ENCODE measurements at regions not wholly inside any gene's neighbourhood (a gene's known extent, or its start where the extent isn't known, plus 50 kb on each side); places are given as distances from the start of the nearest gene placed in this dataset.
"Not testable (repeated sequence)": the region's sequence is repeated elsewhere in the genome, so short reads cannot be mapped to it uniquely, and the experiment has no call there.

DNA sequence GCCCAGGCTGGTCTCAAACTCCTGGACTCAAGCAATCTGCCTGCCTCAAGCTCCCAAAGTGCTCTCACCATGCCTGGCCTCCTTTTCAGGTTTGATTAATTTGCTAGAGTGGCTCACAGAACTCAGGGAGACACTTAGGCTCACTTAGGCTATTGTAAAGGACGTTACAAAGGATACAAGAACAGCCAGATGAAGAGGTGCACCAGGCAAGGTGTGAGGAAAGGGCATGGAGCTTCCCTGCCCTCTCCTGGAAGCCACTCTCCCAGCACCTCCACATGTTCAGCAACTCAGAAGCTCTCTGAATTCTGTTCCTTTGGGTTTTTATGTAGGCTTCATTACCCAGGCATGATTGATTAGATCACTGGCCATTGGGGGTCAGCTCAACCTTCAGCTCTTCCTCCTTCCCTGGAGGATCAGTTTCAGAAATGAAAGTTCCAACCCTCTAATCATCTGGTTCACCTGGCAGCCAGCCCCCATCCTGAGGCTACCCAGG is 78.7 kb upstream of the RGPD5 start:
- DNase-seq: no peak
- Histone ChIP-seq H3K79me2 (ENCODE audit: low read length) (no peaks in the 10 kb centered on the region), H3K9me2 (replicated peaks; ENCODE audit: insufficient read depth, low read length) (no peaks in the 10 kb centered on the region), H3K9me3 (replicated peaks; ENCODE audit: insufficient read depth, low read length) (no peaks in the 10 kb centered on the region), H3K4me1 (ENCODE audit: low read length) (no peaks in the 10 kb centered on the region), H3K4me3 (ENCODE audit: low read length) (no peak overlapping the region), H3K27ac (ENCODE audit: low read length) (no peak overlapping the region), H3K27me3 (replicated peaks; ENCODE audit: insufficient read depth, low read length) (no peaks in the 10 kb centered on the region), H2AFZ (ENCODE audit: low read length) (no peak overlapping the region), H4K20me1 (ENCODE audit: insufficient read depth, low read length) (no peaks in the 10 kb centered on the region), H3K4me2 (ENCODE audit: low read depth, low read length) (no peak overlapping the region), H3K9ac (ENCODE audit: low read length) (no peak overlapping the region), H3F3A (ENCODE audit: insufficient read depth, low read length) (0 out of 2 replicates have a peak, but pooled peaks cover 4% of the 10 kb centered on the region), H3K36me3 (replicated peaks; ENCODE audit: insufficient read depth, low read length) (no peaks in the 10 kb centered on the region)
- no peak for TF ChIP-seq EZH2 (optimal IDR thresholded peaks at IDR 0.05; ENCODE audit: low read depth, low read length)
- TF ChIP-seq, protein P1, sequence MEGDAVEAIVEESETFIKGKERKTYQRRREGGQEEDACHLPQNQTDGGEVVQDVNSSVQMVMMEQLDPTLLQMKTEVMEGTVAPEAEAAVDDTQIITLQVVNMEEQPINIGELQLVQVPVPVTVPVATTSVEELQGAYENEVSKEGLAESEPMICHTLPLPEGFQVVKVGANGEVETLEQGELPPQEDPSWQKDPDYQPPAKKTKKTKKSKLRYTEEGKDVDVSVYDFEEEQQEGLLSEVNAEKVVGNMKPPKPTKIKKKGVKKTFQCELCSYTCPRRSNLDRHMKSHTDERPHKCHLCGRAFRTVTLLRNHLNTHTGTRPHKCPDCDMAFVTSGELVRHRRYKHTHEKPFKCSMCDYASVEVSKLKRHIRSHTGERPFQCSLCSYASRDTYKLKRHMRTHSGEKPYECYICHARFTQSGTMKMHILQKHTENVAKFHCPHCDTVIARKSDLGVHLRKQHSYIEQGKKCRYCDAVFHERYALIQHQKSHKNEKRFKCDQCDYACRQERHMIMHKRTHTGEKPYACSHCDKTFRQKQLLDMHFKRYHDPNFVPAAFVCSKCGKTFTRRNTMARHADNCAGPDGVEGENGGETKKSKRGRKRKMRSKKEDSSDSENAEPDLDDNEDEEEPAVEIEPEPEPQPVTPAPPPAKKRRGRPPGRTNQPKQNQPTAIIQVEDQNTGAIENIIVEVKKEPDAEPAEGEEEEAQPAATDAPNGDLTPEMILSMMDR (IDR thresholded peaks at IDR 0.05; ENCODE audit: low read length): peak; percentile 28; the same call in 1 of the 2 replicates
- TF ChIP-seq EZH2phosphoT487 (IDR thresholded peaks at IDR 0.05; ENCODE audit: low read length): no peak

DNA sequence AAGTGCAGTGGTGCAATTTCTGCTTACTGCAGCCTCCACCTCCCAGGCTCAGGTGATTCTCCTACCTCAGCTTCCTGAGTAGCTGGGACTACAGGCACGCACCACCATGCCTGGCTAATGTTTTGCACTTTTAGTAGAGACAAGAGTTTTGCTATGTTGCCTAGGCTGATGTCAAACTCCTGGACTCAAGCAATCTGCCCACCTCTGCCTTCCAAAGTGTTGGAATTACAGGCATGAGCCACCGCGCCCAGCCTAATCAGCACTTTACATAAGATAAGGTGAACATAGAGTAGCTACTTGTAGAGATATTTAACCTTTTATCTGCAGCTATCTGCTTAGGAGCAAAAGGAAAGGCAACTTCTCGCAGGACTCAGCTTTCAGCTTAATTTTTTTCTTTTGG is 77.5 kb upstream of the RGPD5 start:
- not testable (repeated sequence) for H3K9me3 ChIP-seq (replicated peaks; ENCODE audit: insufficient read depth, low read length); H2AFZ ChIP-seq (ENCODE audit: low read length); H3K79me2 ChIP-seq (ENCODE audit: low read length); DNase-seq; H3K27ac ChIP-seq (ENCODE audit: low read length); H3K36me3 ChIP-seq (replicated peaks; ENCODE audit: insufficient read depth, low read length); H3F3A ChIP-seq (ENCODE audit: insufficient read depth, low read length); H3K4me2 ChIP-seq (ENCODE audit: low read depth, low read length); H3K9me2 ChIP-seq (replicated peaks; ENCODE audit: insufficient read depth, low read length); H3K9ac ChIP-seq (ENCODE audit: low read length); H4K20me1 ChIP-seq (ENCODE audit: insufficient read depth, low read length); H3K27me3 ChIP-seq (replicated peaks; ENCODE audit: insufficient read depth, low read length); H3K4me1 ChIP-seq (ENCODE audit: low read length); H3K4me3 ChIP-seq (ENCODE audit: low read length)

DNA sequence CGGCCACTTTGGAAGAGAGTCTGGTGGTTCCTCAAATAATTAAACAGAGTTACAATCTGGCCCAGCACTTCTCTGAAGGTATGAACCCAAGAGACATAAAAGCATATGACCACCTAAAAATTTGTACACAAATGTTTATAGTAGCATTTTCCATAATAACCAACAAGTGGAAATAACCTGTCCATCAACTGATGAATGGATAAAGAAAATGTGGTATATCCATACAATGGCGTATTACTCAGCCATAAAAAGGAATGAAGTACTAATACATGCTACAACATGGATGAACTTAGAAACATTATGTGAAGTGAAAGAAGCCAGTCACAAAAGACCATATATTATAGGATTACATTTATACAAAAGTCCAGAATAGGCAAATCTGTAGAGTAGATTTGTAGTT is 76.0 kb upstream of the RGPD5 start:
- Histone ChIP-seq H3K9ac (ENCODE audit: low read length) (no peak overlapping the region), H3K79me2 (ENCODE audit: low read length) (no peaks in the 10 kb centered on the region), H4K20me1 (ENCODE audit: insufficient read depth, low read length) (no peaks in the 10 kb centered on the region), H3F3A (ENCODE audit: insufficient read depth, low read length) (0 out of 2 replicates have a peak, but pooled peaks cover 7% of the 10 kb centered on the region), H3K27me3 (replicated peaks; ENCODE audit: insufficient read depth, low read length) (no peaks in the 10 kb centered on the region), H3K9me2 (replicated peaks; ENCODE audit: insufficient read depth, low read length) (no peaks in the 10 kb centered on the region), H3K4me2 (ENCODE audit: low read depth, low read length) (no peak overlapping the region), H2AFZ (ENCODE audit: low read length) (no peak overlapping the region), H3K4me1 (ENCODE audit: low read length) (peaks cover 6% of the 10 kb centered on the region; the same call in 1 of the 2 replicates), H3K27ac (ENCODE audit: low read length) (no peak overlapping the region), H3K4me3 (ENCODE audit: low read length) (no peak overlapping the region), H3K9me3 (replicated peaks; ENCODE audit: insufficient read depth, low read length) (no peaks in the 10 kb centered on the region), H3K36me3 (replicated peaks; ENCODE audit: insufficient read depth, low read length) (no peaks in the 10 kb centered on the region)
- no peak for DNase-seq
- TF ChIP-seq EZH2phosphoT487 (IDR thresholded peaks at IDR 0.05; ENCODE audit: low read length): no peak

DNA sequence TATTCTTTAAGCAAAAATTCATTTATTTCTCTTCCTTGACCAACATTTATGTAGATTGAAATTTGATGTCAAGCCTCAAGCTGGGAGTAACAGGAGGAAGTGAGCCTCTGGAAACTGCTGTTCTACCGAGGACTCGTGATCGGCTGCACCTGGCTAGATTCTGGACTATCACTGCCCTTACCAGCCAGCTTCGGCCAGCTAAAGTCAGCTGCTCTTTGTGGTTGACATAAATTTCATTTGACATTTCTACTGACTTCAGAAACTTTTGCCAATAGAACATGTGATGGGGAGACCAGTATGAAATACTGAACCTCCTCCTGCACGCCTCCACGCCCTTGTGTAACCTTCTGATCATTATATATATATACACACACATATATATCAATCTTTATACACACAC is 74.2 kb upstream of the RGPD5 start:
- TF ChIP-seq, protein P1 (IDR thresholded peaks at IDR 0.05; ENCODE audit: low read length): no peak
- TF ChIP-seq EZH2phosphoT487 (IDR thresholded peaks at IDR 0.05; ENCODE audit: low read length) (no peak), EZH2 (optimal IDR thresholded peaks at IDR 0.05; ENCODE audit: low read depth, low read length) (no peak)
- H3K4me2 ChIP-seq (ENCODE audit: low read depth, low read length): peak overlapping the region; percentile 12; the same call in 1 of the 2 replicates
- H4K20me1 ChIP-seq (ENCODE audit: insufficient read depth, low read length): no peaks in the 10 kb centered on the region
- no peak overlapping the region for H3K9ac ChIP-seq (ENCODE audit: low read length)
- H3K9me2 ChIP-seq (replicated peaks; ENCODE audit: insufficient read depth, low read length): no peaks in the 10 kb centered on the region
- DNase-seq: peak; percentile 41
- peak overlapping the region; percentile 52; the same call in 1 of the 2 replicates for H3K27ac ChIP-seq (ENCODE audit: low read length)
- H3K4me1 ChIP-seq (ENCODE audit: low read length): peaks cover 6% of the 10 kb centered on the region; the same call in 1 of the 2 replicates
- H3K27me3 ChIP-seq (replicated peaks; ENCODE audit: insufficient read depth, low read length): no peaks in the 10 kb centered on the region
- no peak overlapping the region for H2AFZ ChIP-seq (ENCODE audit: low read length)
- no peaks in the 10 kb centered on the region for H3K36me3 ChIP-seq (replicated peaks; ENCODE audit: insufficient read depth, low read length)
- H3K4me3 ChIP-seq (ENCODE audit: low read length): no peak overlapping the region
- no peaks in the 10 kb centered on the region for H3K9me3 ChIP-seq (replicated peaks; ENCODE audit: insufficient read depth, low read length)
- H3K79me2 ChIP-seq (ENCODE audit: low read length): no peaks in the 10 kb centered on the region
- H3F3A ChIP-seq (ENCODE audit: insufficient read depth, low read length): 0 out of 2 replicates have a peak, but pooled peaks cover 7% of the 10 kb centered on the region
